Stimulated activated naive CD8-positive, alpha-beta T cell treated with anti-CD3 and anti-CD28 coated beads, Interleukin-15, amount 100 ng/mL, for 72 hours (primary cell): ENCODE measurements at regions not wholly inside any gene's neighbourhood (a gene's known extent, or its start where the extent isn't known, plus 50 kb on each side); places are given as distances from the start of the nearest gene placed in this dataset.

Experiments
- ATAC-seq: fragments of 150-1000 bp; cut with Tn5 transposase; 2 replicates; pipeline ENCODE4 v1.10.0; 2021; ENCODE audit warnings: mild to moderate bottlenecking, moderate library complexity
- DNase-seq, 2 donors: peaks; one replicate each; pipeline ENCODE4 v3.0.0; 2021 to 2022
- H3K27ac Mint-ChIP-seq, 2 donors: one replicate each; pipeline ENCODE4 v1.8.0; 2022; ENCODE audit warnings: mild to moderate bottlenecking in 2 of 2, mixed read lengths in 2 of 2, moderate library complexity in 2 of 2
- H3K27me3 Mint-ChIP-seq: one replicate; pipeline ENCODE4 v1.8.0; 2022; ENCODE audit warnings: mixed read lengths
- H3K4me1 Mint-ChIP-seq: one replicate; pipeline ENCODE4 v1.8.0; 2022; ENCODE audit warnings: mild to moderate bottlenecking, mixed read lengths
- H3K4me3 Mint-ChIP-seq, 2 donors: one replicate each; pipeline ENCODE4 v1.8.0; 2022; ENCODE audit warnings: mild to moderate bottlenecking in 2 of 2, mixed read lengths in 2 of 2, moderate library complexity in 1 of 2
- H3K9me3 Mint-ChIP-seq, 2 donors: one replicate each; pipeline ENCODE4 v1.8.0; 2022; ENCODE audit warnings: mixed read lengths in 2 of 2

DNA sequence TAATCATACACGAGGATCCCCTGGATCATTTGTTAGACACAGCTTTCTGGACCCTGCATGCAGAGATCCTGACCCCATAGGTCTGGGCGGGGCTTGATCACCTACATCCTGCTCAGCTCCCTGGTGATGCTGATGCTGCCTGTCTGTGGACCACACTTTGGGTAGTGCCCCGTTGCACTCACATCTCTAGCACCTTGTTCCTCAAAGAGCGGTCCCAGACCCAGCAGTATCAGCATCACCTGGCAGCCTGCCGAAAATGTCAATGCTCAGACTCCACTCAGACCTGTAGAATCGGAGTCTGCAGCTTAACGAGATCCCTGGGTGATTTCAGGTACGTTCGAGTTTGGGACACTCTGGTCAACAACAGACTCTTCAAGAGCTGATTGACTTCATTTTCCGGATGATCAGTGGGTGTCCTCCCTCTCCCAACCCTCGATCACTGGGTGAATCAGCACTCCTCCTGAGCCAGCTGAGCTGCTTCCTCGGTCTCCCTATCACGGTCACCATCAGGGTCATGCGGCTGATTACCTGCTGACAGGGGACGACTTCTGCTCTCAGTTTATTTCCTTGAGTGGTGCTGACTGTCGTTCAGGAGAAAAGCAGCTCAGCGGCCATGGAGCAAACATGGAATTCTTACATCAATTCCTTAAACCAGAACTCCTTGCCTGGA lies 150.6 kb upstream of the RAB12 start:
- H3K4me3 Mint-ChIP-seq = no peak overlapping the region
- no peaks in the 10 kb centered on the region for H3K9me3 Mint-ChIP-seq
- H3K27ac Mint-ChIP-seq = no peak overlapping the region
- DNase-seq (no peak), ATAC-seq (no peak)
- peaks cover 12% of the 10 kb centered on the region for H3K27me3 Mint-ChIP-seq
- no peaks in the 10 kb centered on the region for H3K4me1 Mint-ChIP-seq

DNA sequence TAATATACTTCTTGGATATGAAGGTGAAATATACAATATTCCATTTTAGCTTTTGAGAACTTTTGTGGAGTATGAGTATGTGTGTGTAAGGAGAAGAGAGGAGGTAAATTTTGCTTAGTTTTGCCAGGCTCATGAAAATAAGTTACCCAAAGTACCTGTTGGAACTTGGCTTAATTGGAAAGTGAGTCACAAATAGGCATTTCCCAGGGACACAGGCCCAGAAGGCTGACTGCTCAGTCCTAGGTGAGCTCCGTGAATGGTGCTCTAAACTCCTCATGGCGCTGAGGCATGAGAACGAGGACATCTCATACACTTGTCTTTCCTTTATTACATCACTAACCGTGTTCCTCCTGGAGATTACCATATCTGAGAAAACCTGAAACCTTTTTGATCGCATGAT lies 148.5 kb upstream of the RAB12 start:
- peaks cover 3% of the 10 kb centered on the region for H3K27me3 Mint-ChIP-seq
- DNase-seq = no peak
- H3K4me1 Mint-ChIP-seq = no peaks in the 10 kb centered on the region
- peaks cover 0 to 7% of the 10 kb centered on the region in 2 donors for H3K9me3 Mint-ChIP-seq
- no peak overlapping the region for H3K4me3 Mint-ChIP-seq
- no peak overlapping the region for H3K27ac Mint-ChIP-seq
- no peak for ATAC-seq

DNA sequence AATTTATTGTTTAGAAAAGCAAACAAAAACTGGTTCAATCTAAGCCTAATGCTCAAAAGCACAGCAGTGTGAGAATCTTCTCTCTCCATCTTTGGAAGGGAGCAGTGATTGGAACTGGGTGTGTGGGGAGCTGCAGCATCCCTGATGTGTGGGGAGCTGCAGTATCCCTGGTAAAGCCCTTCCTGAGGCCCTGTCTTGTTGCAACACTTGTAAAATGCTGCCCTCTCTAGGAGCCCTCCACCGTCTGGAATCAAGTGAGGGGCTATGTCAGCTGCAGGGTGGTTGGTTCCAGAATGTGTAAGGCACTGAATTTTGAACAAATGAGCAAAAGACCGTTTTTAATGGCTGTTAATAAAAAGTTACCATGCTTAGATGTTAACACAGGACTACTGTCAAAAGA lies 147.7 kb upstream of the RAB12 start:
- no peak overlapping the region for H3K27ac Mint-ChIP-seq
- peaks cover 0 to 7% of the 10 kb centered on the region in 2 donors for H3K9me3 Mint-ChIP-seq
- H3K27me3 Mint-ChIP-seq = no peaks in the 10 kb centered on the region
- no peak overlapping the region for H3K4me3 Mint-ChIP-seq
- DNase-seq (no peak), ATAC-seq (no peak)
- no peaks in the 10 kb centered on the region for H3K4me1 Mint-ChIP-seq

DNA sequence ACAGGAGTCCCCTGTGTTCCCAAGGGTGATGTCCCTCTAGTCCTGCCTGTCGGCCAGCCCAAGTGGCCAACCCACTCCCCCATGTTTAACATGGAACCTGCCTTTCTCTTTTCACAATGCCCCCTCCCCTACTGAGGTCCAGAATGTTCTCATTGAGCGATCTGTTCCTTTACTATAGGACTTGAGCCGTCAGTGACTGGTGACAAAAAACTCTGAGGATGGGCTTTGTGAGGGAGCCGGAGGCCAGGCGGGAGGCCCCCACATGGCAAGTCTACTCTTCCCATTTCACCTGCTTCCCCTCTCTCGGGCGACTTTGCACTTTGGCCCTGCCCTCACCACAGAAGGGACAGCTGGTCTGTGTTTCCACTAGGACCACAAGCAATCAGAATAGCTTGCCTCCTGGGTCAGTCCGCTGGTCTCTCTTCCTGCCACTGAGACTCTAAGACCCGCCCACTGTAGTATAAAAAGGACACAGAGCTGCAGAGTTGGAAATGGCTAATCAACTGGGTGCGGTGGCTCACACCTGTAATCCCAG lies 146.5 kb upstream of the RAB12 start:
- no peaks in the 10 kb centered on the region for H3K27me3 Mint-ChIP-seq
- DNase-seq = no peak
- H3K9me3 Mint-ChIP-seq = peaks cover 0 to 7% of the 10 kb centered on the region in 2 donors
- ATAC-seq = no peak
- H3K4me1 Mint-ChIP-seq = no peaks in the 10 kb centered on the region
- no peak overlapping the region for H3K27ac Mint-ChIP-seq
- no peak overlapping the region for H3K4me3 Mint-ChIP-seq

DNA sequence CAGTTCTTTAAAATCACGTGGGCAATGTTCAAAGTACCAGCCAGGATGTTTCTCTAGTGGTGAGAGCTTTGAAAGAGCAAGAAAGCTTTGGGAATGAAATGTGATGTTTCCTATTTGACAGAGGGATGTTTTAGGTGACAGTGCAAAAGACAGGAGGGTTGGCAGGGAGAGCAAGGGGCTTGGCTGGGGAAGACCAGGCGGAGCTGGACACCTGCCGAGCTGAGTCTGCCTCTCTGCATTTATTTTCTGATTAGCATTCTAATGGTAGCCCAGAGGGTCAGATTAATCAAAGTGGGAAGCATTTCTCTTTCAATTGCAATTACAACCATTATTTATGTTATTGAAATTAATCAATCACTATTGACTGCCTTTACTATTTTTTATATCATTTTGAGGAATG lies 145.4 kb upstream of the RAB12 start:
- Mint-ChIP-seq H3K9me3 (peaks cover 0 to 7% of the 10 kb centered on the region in 2 donors), H3K4me3 (no peak overlapping the region), H3K27ac (no peak overlapping the region), H3K27me3 (no peaks in the 10 kb centered on the region), H3K4me1 (no peaks in the 10 kb centered on the region)
- no peak for DNase-seq
- no peak for ATAC-seq

DNA sequence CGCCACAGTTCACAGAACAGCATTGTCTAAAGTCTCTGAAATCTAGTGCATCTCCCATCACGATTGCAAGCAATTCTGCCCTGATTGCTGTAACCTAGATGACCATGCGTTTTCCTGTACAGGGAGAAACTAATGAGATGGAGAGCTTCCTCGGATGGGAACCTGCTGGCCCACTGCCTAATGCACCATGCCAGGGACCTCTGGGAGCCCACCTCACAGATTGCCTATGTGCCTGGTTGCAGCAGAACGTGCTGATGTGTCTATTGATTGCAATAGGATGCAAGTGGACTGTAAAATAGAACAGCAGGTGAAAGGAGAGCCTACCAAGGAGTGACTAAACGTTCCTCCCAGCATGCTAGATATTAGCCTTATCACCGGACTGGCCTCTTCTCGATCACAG lies 141.0 kb upstream of the RAB12 start:
- no peaks in the 10 kb centered on the region for H3K4me1 Mint-ChIP-seq
- H3K4me3 Mint-ChIP-seq = no peak overlapping the region
- H3K27me3 Mint-ChIP-seq = no peaks in the 10 kb centered on the region
- ATAC-seq (no peak), DNase-seq (no peak)
- H3K9me3 Mint-ChIP-seq = peaks cover 0 to 7% of the 10 kb centered on the region in 2 donors
- no peak overlapping the region for H3K27ac Mint-ChIP-seq

DNA sequence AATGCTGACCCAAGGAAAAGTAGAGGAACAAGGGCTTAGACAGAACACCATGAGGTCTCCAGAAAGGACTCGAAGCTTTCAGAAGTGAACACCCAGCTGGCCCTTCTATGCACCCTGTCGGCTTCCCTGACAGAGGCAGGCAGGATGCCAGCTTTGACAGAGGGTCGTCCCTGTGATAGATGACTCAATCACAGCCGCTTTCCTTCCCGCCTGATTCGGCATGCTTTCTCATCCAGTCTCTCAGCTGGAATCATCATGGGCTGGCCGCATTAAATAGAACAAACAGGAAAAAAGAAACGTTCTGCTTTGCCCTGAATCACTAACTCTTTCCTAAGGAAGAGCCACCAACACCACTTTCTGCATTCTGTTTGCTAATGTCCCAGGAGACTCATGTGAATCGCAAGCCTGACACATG lies 140.3 kb upstream of the RAB12 start:
- DNase-seq (no peak), ATAC-seq (no peak)
- H3K27me3 Mint-ChIP-seq = no peaks in the 10 kb centered on the region
- no peak overlapping the region for H3K4me3 Mint-ChIP-seq
- no peaks in the 10 kb centered on the region for H3K4me1 Mint-ChIP-seq
- H3K27ac Mint-ChIP-seq = no peak overlapping the region
- peaks cover 0 to 7% of the 10 kb centered on the region in 2 donors for H3K9me3 Mint-ChIP-seq

DNA sequence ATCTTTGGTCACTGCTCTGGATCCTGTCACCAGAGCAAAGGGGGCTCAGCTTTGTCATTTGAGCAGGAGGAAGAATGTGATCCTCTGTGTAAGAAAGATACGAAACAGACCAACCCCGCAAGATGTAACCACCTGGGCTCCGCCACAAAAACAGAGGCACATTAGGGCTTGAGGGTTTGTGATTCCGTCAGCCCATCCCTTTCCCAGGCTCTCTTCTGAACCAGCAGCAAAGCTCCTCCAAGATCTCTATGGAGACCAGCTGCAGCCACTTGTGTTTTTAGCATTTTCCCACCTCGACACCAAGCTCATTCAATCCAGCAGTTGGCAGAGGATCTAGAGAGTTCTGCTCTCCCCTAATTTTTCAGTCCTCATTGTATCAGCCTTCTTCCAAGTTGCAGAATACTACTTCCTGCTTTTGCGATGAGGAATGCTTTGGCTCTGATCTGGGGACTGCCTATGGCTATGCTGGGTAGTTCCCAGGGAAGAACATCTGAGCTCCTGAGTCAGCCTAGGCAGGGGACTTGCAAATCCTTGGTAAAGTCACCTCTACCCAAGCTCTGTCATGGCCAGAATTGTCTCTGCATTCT lies 139.6 kb upstream of the RAB12 start:
- Mint-ChIP-seq H3K9me3 (peaks cover 0 to 6% of the 10 kb centered on the region in 2 donors), H3K27me3 (no peaks in the 10 kb centered on the region), H3K4me3 (no peak overlapping the region), H3K27ac (no peak overlapping the region), H3K4me1 (no peaks in the 10 kb centered on the region)
- DNase-seq (no peak), ATAC-seq (no peak)

DNA sequence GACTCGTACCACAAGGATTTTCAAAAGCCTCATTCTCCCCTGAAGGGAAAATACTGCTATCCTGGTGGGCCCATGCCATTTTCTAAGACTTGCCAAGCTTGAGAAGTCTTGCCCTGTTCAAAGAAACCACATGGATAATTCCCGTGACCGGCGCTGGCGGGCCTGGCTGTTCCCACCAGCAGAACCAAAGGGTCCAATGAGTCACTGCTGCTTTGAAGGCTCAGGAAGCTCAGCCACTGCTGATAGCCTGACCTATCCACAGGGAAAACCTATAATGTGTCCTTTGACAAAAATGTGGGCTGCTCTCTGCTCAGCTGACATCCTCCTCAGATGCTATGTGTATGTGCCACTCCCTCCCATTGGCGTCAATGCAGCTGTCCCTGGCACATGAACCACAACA lies 137.9 kb upstream of the RAB12 start:
- no peaks in the 10 kb centered on the region for H3K9me3 Mint-ChIP-seq
- no peak overlapping the region for H3K4me3 Mint-ChIP-seq
- no peak for DNase-seq
- H3K27me3 Mint-ChIP-seq = peaks cover 12% of the 10 kb centered on the region
- no peaks in the 10 kb centered on the region for H3K4me1 Mint-ChIP-seq
- H3K27ac Mint-ChIP-seq = no peak overlapping the region
- ATAC-seq = no peak

DNA sequence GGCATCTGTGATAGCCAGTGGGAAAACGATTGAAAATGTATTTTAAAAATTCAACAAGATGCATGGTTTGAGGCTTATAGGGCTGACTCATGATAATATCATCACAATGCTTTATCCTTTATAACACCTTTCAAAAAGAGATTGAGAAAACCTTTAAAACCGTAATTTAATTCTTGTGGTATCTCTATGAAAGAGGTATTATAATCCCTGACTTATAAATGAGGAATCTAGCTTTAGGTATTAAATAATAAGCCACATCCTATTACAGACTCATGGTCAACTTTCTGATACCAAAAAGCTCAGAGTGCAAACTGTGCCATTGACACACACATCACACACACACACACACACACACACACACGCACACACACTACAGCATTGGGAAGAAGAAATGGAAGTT lies 134.6 kb upstream of the RAB12 start:
- H3K4me1 Mint-ChIP-seq = peaks cover 5% of the 10 kb centered on the region
- DNase-seq (no peak), ATAC-seq (no peak)
- no peak overlapping the region for H3K27ac Mint-ChIP-seq
- H3K9me3 Mint-ChIP-seq = no peaks in the 10 kb centered on the region
- H3K4me3 Mint-ChIP-seq = no peak overlapping the region
- peaks cover 29% of the 10 kb centered on the region for H3K27me3 Mint-ChIP-seq

DNA sequence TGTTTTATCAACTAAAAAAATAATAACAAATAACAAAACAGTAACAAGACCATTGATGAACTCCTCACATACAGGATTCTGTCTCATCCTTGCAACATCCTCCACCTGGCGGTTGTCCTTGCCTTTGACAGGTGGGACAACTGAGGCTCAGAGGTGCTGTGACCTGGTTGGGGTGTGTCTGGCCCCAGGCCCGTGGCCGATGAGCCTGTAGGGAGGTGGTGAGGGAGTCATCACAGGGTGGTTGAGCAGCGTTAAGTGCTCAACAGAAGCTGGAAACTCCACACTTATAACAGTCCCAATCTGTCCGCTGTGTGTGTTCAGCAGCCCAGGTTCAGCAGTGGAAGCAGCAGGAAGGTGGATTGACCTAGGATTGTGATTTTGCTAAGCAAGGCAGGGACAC lies 131.6 kb upstream of the RAB12 start:
- Mint-ChIP-seq H3K27me3 (peaks cover 29% of the 10 kb centered on the region), H3K4me1 (peaks cover 5% of the 10 kb centered on the region), H3K27ac (peak overlapping the region in 1 of 2 donors; percentile 19), H3K9me3 (no peaks in the 10 kb centered on the region), H3K4me3 (no peak overlapping the region)
- DNase-seq = no peak
- no peak for ATAC-seq

DNA sequence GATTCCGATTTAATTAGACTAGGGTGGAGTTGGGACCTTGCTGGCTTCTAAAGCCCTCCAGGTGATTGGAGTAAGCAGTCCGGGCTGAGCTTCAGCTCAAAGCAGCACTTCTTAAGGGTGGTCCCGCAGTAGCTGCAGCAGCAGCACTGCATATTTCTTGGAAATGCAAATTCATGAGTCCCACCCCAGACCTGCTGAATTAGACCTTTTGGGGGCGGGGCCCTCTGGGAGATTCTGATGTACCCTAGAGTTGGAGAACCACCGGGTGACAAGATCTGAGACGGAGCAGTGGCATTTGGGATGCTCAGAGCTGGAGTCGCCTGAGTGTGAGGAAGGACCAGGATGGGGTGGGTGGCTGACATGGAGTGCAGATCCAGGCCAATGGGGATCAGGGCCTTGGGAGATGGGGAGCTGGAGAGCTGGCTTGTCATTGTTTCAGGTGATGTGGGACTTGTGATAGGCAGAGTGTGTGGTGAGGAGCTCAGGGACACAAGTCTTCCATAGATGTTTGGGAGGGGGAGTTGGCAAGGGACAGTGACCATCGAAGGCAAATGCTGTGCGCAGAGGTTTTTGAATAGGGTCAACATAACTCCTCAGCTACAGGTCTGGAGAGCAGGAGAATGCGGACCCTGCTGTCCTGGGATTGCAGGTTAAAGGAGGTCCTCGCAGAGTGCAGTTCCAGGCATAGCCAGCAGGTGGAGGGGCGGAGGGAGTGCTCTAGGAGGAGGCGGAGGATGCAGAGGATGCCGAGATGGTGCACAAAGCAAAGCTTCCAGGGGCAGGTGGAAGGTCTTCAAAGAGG lies 130.9 kb upstream of the RAB12 start:
- Mint-ChIP-seq H3K27me3 (peaks cover 29% of the 10 kb centered on the region), H3K4me3 (no peak overlapping the region), H3K27ac (peak overlapping the region in 1 of 2 donors; percentile 72)

DNA sequence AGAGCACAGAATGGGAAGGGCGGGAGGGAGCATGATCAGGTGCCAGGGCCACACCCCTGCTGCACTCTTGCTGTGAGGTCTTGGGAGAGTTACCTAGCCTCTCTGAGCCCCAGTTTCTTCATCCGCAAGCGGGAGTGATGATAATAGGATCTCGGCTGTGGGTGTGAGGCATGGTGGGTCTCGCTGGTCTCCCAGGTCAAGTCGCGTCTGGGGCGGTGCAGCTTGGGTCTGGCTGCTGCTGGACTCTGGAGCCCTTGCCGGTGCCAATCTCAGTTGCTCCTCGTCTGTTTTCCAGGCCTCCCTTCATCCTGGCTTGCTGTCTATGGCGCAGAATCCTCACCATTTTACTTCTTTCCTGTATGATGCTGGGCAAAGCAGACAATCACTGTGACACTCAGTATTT lies 130.3 kb upstream of the RAB12 start:
- H3K27ac Mint-ChIP-seq = no peak overlapping the region
- no peaks in the 10 kb centered on the region for H3K9me3 Mint-ChIP-seq
- no peak for DNase-seq
- H3K27me3 Mint-ChIP-seq = peaks cover 29% of the 10 kb centered on the region
- ATAC-seq = no peak
- no peak overlapping the region for H3K4me3 Mint-ChIP-seq
- H3K4me1 Mint-ChIP-seq = peaks cover 5% of the 10 kb centered on the region

More for the DNA sequence above, 130.9 kb upstream of the RAB12 start:
- peak; percentile 51 to 53 for DNase-seq
- Mint-ChIP-seq H3K4me1 (peaks cover 5% of the 10 kb centered on the region), H3K9me3 (no peaks in the 10 kb centered on the region)
- ATAC-seq = peak; percentile 74

DNA sequence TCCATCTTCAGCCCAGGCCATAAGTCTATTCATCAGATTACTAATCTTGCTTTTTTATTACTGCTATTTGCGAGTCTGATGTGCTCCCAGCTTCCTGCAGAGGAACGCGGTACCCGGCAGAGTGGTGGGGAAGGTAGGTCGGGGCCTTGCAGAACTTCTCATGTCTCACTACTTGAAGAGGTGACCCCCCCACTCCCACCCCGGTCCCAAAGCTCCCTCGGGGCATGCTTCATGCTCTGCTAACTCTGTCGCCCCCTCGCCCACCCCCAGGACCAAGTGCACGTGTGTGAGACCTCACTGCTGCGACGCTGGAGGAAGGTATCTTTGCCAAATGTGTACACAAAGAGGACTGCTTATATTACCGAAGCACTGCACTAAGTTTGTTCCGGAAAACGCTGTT lies 129.4 kb upstream of the RAB12 start:
- Mint-ChIP-seq H3K4me1 (peaks cover 5% of the 10 kb centered on the region), H3K9me3 (no peaks in the 10 kb centered on the region), H3K27me3 (peaks cover 29% of the 10 kb centered on the region), H3K4me3 (no peak overlapping the region), H3K27ac (no peak overlapping the region)
- DNase-seq (no peak), ATAC-seq (no peak)

DNA sequence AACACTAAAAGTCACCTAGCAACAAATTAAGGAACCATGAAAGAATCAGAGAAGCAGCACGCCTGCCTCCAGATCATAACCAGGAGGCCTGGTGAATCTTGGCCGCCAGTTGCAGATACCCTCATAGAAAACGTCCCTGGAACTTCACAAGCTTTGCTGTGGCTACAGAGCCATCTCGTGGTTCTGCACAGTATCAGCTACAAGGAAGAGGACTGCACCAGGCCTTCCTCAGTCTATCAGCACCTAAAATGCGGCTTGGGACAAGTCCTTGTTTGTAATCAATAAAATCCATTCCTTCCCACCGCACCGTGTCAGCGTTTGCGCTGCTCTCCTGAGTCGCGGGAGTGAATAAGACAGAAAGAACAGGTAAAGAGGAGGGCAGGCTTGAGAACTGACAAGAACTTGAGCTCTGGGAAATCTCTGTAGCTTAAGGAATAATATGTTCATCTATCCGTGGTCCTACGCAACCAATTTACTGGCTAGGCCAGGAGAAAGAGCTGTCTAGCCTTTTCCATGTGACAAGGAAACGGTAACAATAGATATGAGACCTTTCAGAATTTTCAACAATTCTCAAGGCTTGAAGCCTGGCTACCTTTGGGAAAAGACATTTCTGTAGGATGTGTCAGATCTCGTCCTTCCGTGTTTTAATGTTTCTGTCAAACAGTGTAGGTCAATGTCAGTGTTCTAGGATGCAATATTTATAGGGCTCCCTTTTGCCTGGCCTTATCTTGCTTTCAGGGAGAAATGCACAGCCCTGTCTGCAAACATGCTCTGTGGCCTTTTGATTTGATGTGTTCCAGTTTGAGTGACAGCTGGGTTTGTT lies 128.5 kb upstream of the RAB12 start:
- Mint-ChIP-seq H3K9me3 (no peaks in the 10 kb centered on the region), H3K4me3 (no peak overlapping the region), H3K4me1 (peaks cover 5% of the 10 kb centered on the region), H3K27ac (no peak overlapping the region), H3K27me3 (peaks cover 23% of the 10 kb centered on the region)
- ATAC-seq = no peak
- no peak for DNase-seq
